ENCODE measurements at regions not wholly inside any gene's neighbourhood (a gene's known extent, or its start where the extent isn't known, plus 50 kb on each side); places are given as distances from the start of the nearest gene placed in this dataset.

GRCh38 chr2:194999771-195000170 lies 657.3 kb upstream of the SLC39A10 start:
- no peaks in the 10 kb centered on the region for H4K20me1 ChIP-seq (ENCODE audit: insufficient read depth, low read length, poor library complexity, severe bottlenecking)
- H3K4me3 ChIP-seq (ENCODE audit: low read length, poor library complexity, severe bottlenecking) = no peak overlapping the region
- H3K9ac ChIP-seq (ENCODE audit: low read depth, low read length, poor library complexity, severe bottlenecking) = no peak overlapping the region
- H3F3A ChIP-seq (ENCODE audit: low read depth) = no peaks in the 10 kb centered on the region
- H3K79me2 ChIP-seq (ENCODE audit: insufficient read depth, low read length) = no peaks in the 10 kb centered on the region
- no peaks in the 10 kb centered on the region for H3K4me1 ChIP-seq (ENCODE audit: insufficient read depth, low read length, poor library complexity, severe bottlenecking)
- H3K9me3 ChIP-seq (ENCODE audit: insufficient read depth, low read depth, low read length) = no peaks in the 10 kb centered on the region
- no peak overlapping the region for H3K4me2 ChIP-seq (ENCODE audit: low read depth, low read length, poor library complexity, severe bottlenecking)
- no peak overlapping the region for H2AFZ ChIP-seq (ENCODE audit: low read length)
- H3K9me2 ChIP-seq (replicated peaks; ENCODE audit: low read depth, low read length) = no peaks in the 10 kb centered on the region
- H3K27me3 ChIP-seq (ENCODE audit: insufficient read depth, low read length, poor library complexity, severe bottlenecking) = no peaks in the 10 kb centered on the region
- TF ChIP-seq EZH2phosphoT487 (IDR thresholded peaks at IDR 0.05; ENCODE audit: borderline replicate concordance) (no peak), CTCF (conservative IDR thresholded peaks at IDR 0.05; ENCODE audit: low read length) (no peak)
- H3K36me3 ChIP-seq (ENCODE audit: insufficient read depth, low read length) = no peaks in the 10 kb centered on the region

- no peak overlapping the region for H3K4me3 ChIP-seq (ENCODE audit: low read length, poor library complexity, severe bottlenecking)
- H4K20me1 ChIP-seq (ENCODE audit: insufficient read depth, low read length, poor library complexity, severe bottlenecking) = no peaks in the 10 kb centered on the region
- H3K9ac ChIP-seq (ENCODE audit: low read depth, low read length, poor library complexity, severe bottlenecking) = no peak overlapping the region
- no peak for TF ChIP-seq EZH2phosphoT487 (IDR thresholded peaks at IDR 0.05; ENCODE audit: borderline replicate concordance)
- no peak for TF ChIP-seq CTCF (conservative IDR thresholded peaks at IDR 0.05; ENCODE audit: low read length)
- H3K79me2 ChIP-seq (ENCODE audit: insufficient read depth, low read length) = no peaks in the 10 kb centered on the region
- no peaks in the 10 kb centered on the region for H3K27me3 ChIP-seq (ENCODE audit: insufficient read depth, low read length, poor library complexity, severe bottlenecking)
- H3K4me2 ChIP-seq (ENCODE audit: low read depth, low read length, poor library complexity, severe bottlenecking) = no peak overlapping the region
- H3K4me1 ChIP-seq (ENCODE audit: insufficient read depth, low read length, poor library complexity, severe bottlenecking) = no peaks in the 10 kb centered on the region
- H3K9me2 ChIP-seq (replicated peaks; ENCODE audit: low read depth, low read length) = no peaks in the 10 kb centered on the region
- no peaks in the 10 kb centered on the region for H3F3A ChIP-seq (ENCODE audit: low read depth)
- no peaks in the 10 kb centered on the region for H3K36me3 ChIP-seq (ENCODE audit: insufficient read depth, low read length)
- no peaks in the 10 kb centered on the region for H3K9me3 ChIP-seq (ENCODE audit: insufficient read depth, low read depth, low read length)
- no peak overlapping the region for H2AFZ ChIP-seq (ENCODE audit: low read length)
These were observed 664.4 kb upstream of the SLC39A10 start for GRCh38 chr2:194992648-194993047.

- Histone ChIP-seq H3K9me3 (ENCODE audit: insufficient read depth, low read depth, low read length) (peaks cover 14% of the 10 kb centered on the region; the same call in 1 of the 2 replicates), H3K36me3 (ENCODE audit: insufficient read depth, low read length) (no peaks in the 10 kb centered on the region), H3K9me2 (replicated peaks; ENCODE audit: low read depth, low read length) (no peaks in the 10 kb centered on the region), H3K4me3 (ENCODE audit: low read length, poor library complexity, severe bottlenecking) (no peak overlapping the region), H3K4me2 (ENCODE audit: low read depth, low read length, poor library complexity, severe bottlenecking) (no peak overlapping the region), H4K20me1 (ENCODE audit: insufficient read depth, low read length, poor library complexity, severe bottlenecking) (no peaks in the 10 kb centered on the region), H3K27me3 (ENCODE audit: insufficient read depth, low read length, poor library complexity, severe bottlenecking) (no peaks in the 10 kb centered on the region), H3K79me2 (ENCODE audit: insufficient read depth, low read length) (no peaks in the 10 kb centered on the region), H3K4me1 (ENCODE audit: insufficient read depth, low read length, poor library complexity, severe bottlenecking) (no peaks in the 10 kb centered on the region), H3F3A (ENCODE audit: low read depth) (no peaks in the 10 kb centered on the region), H2AFZ (ENCODE audit: low read length) (no peak overlapping the region), H3K9ac (ENCODE audit: low read depth, low read length, poor library complexity, severe bottlenecking) (no peak overlapping the region)
- no peak for TF ChIP-seq EZH2phosphoT487 (IDR thresholded peaks at IDR 0.05; ENCODE audit: borderline replicate concordance)
- TF ChIP-seq CTCF (conservative IDR thresholded peaks at IDR 0.05; ENCODE audit: low read length) = no peak
These were observed 671.8 kb upstream of the SLC39A10 start for GRCh38 chr2:194985258-194985657.
